ENCODE measurements at regions not wholly inside any gene's neighbourhood (a gene's known extent, or its start where the extent isn't known, plus 50 kb on each side); places are given as distances from the start of the nearest gene placed in this dataset.
"Not testable (repeated sequence)": the region's sequence is repeated elsewhere in the genome, so short reads cannot be mapped to it uniquely, and the experiment has no call there.

DNA sequence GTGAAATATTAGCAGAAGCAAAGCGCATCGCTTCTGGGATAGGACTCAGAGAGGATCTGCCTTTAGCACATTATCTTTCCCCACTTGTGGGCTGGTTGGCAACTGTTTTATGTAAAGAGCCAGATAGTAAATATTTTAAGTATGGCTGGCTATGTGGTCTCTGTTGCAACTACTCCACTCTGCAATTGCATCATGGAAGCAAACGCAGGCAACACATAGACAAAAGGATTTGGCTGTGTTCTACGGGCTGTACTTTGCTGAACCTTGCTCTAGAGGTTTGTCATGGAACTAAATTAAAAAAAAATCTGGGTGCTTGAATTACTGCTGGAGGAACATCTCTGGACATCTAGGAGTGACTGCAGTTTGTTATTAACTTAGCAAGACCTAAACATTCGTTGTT is 307.8 kb upstream of the TPK1 start:
- TF ChIP-seq, protein P1, sequence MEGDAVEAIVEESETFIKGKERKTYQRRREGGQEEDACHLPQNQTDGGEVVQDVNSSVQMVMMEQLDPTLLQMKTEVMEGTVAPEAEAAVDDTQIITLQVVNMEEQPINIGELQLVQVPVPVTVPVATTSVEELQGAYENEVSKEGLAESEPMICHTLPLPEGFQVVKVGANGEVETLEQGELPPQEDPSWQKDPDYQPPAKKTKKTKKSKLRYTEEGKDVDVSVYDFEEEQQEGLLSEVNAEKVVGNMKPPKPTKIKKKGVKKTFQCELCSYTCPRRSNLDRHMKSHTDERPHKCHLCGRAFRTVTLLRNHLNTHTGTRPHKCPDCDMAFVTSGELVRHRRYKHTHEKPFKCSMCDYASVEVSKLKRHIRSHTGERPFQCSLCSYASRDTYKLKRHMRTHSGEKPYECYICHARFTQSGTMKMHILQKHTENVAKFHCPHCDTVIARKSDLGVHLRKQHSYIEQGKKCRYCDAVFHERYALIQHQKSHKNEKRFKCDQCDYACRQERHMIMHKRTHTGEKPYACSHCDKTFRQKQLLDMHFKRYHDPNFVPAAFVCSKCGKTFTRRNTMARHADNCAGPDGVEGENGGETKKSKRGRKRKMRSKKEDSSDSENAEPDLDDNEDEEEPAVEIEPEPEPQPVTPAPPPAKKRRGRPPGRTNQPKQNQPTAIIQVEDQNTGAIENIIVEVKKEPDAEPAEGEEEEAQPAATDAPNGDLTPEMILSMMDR (IDR thresholded peaks at IDR 0.05; ENCODE audit: insufficient read depth, low read length), result no peak
- DNase-seq (ENCODE audit: low read depth), result no peak

GRCh38 chr7:145134377-145134776 is 298.5 kb upstream of the TPK1 start:
- no peak for DNase-seq (ENCODE audit: low read depth)
- H3K4me3 ChIP-seq (ENCODE audit: low read depth, low read length), result no peak overlapping the region
- TF ChIP-seq, protein P1 (IDR thresholded peaks at IDR 0.05; ENCODE audit: insufficient read depth, low read length), result no peak

More for the DNA sequence above, 307.8 kb upstream of the TPK1 start:
- H3K4me3 ChIP-seq (ENCODE audit: low read depth, low read length), result no peak overlapping the region

GRCh38 chr7:145123502-145123901 is 287.6 kb upstream of the TPK1 start:
- no peak overlapping the region for H3K4me3 ChIP-seq (ENCODE audit: low read depth, low read length)
- TF ChIP-seq, protein P1 (IDR thresholded peaks at IDR 0.05; ENCODE audit: insufficient read depth, low read length), result no peak
- no peak for DNase-seq (ENCODE audit: low read depth)

GRCh38 chr7:145106001-145106400 is 270.1 kb upstream of the TPK1 start:
- DNase-seq (ENCODE audit: low read depth), result no peak
- TF ChIP-seq, protein P1 (IDR thresholded peaks at IDR 0.05; ENCODE audit: insufficient read depth, low read length), result no peak
- H3K4me3 ChIP-seq (ENCODE audit: low read depth, low read length), result no peak overlapping the region

DNA sequence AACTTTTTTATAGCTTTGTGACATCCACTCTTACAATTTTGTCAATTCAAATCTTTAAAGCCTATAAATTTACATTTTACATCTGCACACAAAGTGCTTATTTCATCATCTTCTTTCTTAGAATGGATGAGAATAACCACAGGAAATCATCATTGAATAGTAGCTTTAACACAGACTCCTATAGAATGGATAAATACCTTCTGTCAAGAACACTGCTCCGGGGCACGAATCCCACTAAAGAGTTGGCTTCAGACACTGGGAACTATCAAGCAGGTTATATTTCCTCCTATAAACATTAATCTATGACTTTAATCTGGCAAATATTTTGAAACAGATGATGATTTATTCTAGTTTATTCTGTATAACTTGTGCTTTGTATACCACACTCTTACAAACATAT is 269.7 kb upstream of the TPK1 start:
- no peak for DNase-seq (ENCODE audit: low read depth)
- no peak overlapping the region for H3K4me3 ChIP-seq (ENCODE audit: low read depth, low read length)
- TF ChIP-seq, protein P1 (IDR thresholded peaks at IDR 0.05; ENCODE audit: insufficient read depth, low read length), result no peak

DNA sequence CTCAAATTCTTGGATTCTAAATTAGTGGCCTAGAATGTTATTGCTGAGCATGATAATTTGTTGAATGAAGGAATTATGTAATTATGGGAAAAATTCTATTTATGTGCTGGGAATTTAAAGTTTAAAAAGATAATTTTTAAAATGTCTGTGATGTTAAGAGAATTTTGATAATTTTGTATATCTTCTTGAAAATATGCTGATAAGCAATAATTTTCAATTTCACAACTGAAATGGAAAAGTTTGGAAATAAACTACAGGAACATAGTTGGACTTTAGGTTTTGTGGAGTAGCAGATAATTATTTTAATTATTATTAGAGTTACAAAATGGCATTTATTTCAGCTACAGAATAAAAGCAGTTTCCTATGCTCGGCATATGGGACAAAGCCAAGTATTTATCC is 268.5 kb upstream of the TPK1 start:
- DNase-seq (ENCODE audit: low read depth), result no peak
- H3K4me3 ChIP-seq (ENCODE audit: low read depth, low read length), result no peak overlapping the region
- TF ChIP-seq, protein P1 (IDR thresholded peaks at IDR 0.05; ENCODE audit: insufficient read depth, low read length), result no peak

DNA sequence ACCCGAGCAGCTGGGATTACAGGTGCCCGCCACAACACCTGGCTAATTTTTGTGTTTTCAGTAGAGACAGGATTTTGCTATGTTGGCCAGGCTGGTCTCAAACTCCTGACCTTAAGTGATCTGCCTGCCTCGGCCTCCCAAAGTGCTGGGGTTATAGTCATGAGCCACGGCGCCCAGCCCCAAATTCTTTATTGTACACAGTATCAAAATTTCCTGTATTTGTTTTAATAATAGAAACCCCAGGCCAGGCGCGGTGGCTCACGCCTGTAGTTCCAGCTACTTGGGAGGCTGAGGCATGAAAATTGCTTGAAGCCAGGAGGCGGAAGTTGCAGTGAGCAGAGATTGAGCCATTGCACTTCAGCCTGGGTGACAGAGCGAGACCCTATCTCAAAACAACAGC is 266.3 kb upstream of the TPK1 start:
- not testable (repeated sequence) for DNase-seq (ENCODE audit: low read depth); H3K4me3 ChIP-seq (ENCODE audit: low read depth, low read length)
